ENCODE measurements at regions not wholly inside any gene's neighbourhood (a gene's known extent, or its start where the extent isn't known, plus 50 kb on each side); places are given as distances from the start of the nearest gene placed in this dataset.

DNA sequence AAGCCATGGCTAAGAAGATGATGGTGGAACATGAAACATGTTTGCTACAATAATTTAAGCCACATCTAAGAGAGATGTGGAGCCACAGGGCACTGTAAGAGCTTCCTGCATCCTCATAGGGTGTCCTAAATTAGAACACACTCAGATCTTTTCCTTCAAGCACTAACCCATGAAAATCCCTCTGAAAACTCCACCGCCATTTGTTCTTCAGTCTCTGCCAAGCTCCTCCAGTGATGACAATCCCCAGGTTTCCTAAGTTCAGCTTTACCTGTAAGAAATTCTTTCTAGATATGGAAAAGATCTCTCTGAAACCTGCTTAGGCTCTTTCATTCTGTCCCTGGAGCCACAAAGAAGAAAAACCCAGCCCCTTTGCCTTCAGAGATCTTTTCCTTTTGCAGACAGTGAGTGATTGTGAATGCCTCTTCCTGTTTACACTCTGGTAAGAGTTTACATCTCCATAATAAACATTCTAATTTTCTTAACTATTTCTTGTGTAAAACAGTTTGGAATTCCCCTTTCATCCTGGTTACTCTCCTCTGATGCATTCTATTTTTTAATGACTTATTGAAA is 907.2 kb downstream of the VRK1 start:
- ChIA-PET POLR2A (no interaction called here), CTCF (no interaction called here)
- Histone ChIP-seq H3K27ac (ENCODE audit: low read depth, low read length) (no peak overlapping the region), H3K9me3 (ENCODE audit: control insufficient read depth, insufficient read depth, low read length) (peaks cover 37% of the 10 kb centered on the region), H3K27me3 (ENCODE audit: control insufficient read depth, insufficient read depth, low read length) (no peaks in the 10 kb centered on the region), H3K4me3 (ENCODE audit: low read depth, low read length) (no peak overlapping the region)
- DNase-seq (ENCODE audit: low read depth, low spot score), result no peak
- TF ChIP-seq CTCF (IDR thresholded peaks at IDR 0.05; ENCODE audit: low read depth, low read length), result no peak

- ChIA-PET POLR2A (no interaction called here), CTCF (no interaction called here)
- peaks cover 32% of the 10 kb centered on the region for H3K9me3 ChIP-seq (ENCODE audit: control insufficient read depth, insufficient read depth, low read length)
- H3K4me3 ChIP-seq (ENCODE audit: low read depth, low read length), result no peak overlapping the region
- H3K27me3 ChIP-seq (ENCODE audit: control insufficient read depth, insufficient read depth, low read length), result no peaks in the 10 kb centered on the region
- H3K27ac ChIP-seq (ENCODE audit: low read depth, low read length), result no peak overlapping the region
- no peak for DNase-seq (ENCODE audit: low read depth, low spot score)
- TF ChIP-seq CTCF (IDR thresholded peaks at IDR 0.05; ENCODE audit: low read depth, low read length), result no peak
Measured at GRCh38 chr14:97705107-97705506, 907.9 kb downstream of the VRK1 start.

- H3K9me3 ChIP-seq (ENCODE audit: control insufficient read depth, insufficient read depth, low read length), result peaks cover 32% of the 10 kb centered on the region
- H3K27me3 ChIP-seq (ENCODE audit: control insufficient read depth, insufficient read depth, low read length), result no peaks in the 10 kb centered on the region
- POLR2A ChIA-PET, result no interaction called here
- no peak for DNase-seq (ENCODE audit: low read depth, low spot score)
- no peak overlapping the region for H3K27ac ChIP-seq (ENCODE audit: low read depth, low read length)
- CTCF ChIA-PET, result no interaction called here
- no peak overlapping the region for H3K4me3 ChIP-seq (ENCODE audit: low read depth, low read length)
- TF ChIP-seq CTCF (IDR thresholded peaks at IDR 0.05; ENCODE audit: low read depth, low read length), result no peak
Measured at GRCh38 chr14:97705976-97706375, 908.8 kb downstream of the VRK1 start.

GRCh38 chr14:97706819-97707218 is 909.6 kb downstream of the VRK1 start:
- no peak for TF ChIP-seq CTCF (IDR thresholded peaks at IDR 0.05; ENCODE audit: low read depth, low read length)
- CTCF ChIA-PET, result no interaction called here
- Histone ChIP-seq H3K27ac (ENCODE audit: low read depth, low read length) (no peak overlapping the region), H3K4me3 (ENCODE audit: low read depth, low read length) (no peak overlapping the region), H3K9me3 (ENCODE audit: control insufficient read depth, insufficient read depth, low read length) (peaks cover 33% of the 10 kb centered on the region), H3K27me3 (ENCODE audit: control insufficient read depth, insufficient read depth, low read length) (no peaks in the 10 kb centered on the region)
- DNase-seq (ENCODE audit: low read depth, low spot score), result no peak
- POLR2A ChIA-PET, result no interaction called here

GRCh38 chr14:97707603-97708002 is 910.4 kb downstream of the VRK1 start:
- CTCF ChIA-PET, result no interaction called here

More at GRCh38 chr14:97707603-97708002, 910.4 kb downstream of the VRK1 start:
- no peak for DNase-seq (ENCODE audit: low read depth, low spot score)
- H3K27me3 ChIP-seq (ENCODE audit: control insufficient read depth, insufficient read depth, low read length), result no peaks in the 10 kb centered on the region
- no peak for TF ChIP-seq CTCF (IDR thresholded peaks at IDR 0.05; ENCODE audit: low read depth, low read length)
- H3K4me3 ChIP-seq (ENCODE audit: low read depth, low read length), result no peak overlapping the region
- no peak overlapping the region for H3K27ac ChIP-seq (ENCODE audit: low read depth, low read length)
- POLR2A ChIA-PET, result no interaction called here
- H3K9me3 ChIP-seq (ENCODE audit: control insufficient read depth, insufficient read depth, low read length), result peaks cover 35% of the 10 kb centered on the region; the same call in 1 of the 2 replicates

All from AG04450 (cell line).